ENCODE measurements at regions not wholly inside any gene's neighbourhood (a gene's known extent, or its start where the extent isn't known, plus 50 kb on each side); places are given as distances from the start of the nearest gene placed in this dataset.

DNA sequence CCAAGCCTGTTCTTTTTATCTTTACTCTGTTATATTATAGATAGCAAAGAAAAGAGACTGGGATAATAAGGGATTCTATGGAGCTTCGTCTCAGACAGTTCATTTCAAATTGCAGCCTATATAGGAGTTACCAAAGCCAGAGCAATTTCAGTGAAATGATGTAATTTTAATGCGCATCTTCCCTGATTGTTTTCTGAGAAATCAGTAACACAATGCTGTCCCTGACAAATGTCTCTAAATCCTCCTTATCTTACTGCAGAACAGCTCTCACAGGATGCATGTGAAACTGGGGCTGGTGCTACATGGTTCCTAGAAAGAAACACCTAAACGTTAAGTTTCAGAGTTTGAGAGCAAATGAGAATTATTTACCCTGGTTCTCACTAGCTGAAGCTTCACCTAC is 467.9 kb upstream of the ANO3 start (continued):
- TF ChIP-seq, protein P1, sequence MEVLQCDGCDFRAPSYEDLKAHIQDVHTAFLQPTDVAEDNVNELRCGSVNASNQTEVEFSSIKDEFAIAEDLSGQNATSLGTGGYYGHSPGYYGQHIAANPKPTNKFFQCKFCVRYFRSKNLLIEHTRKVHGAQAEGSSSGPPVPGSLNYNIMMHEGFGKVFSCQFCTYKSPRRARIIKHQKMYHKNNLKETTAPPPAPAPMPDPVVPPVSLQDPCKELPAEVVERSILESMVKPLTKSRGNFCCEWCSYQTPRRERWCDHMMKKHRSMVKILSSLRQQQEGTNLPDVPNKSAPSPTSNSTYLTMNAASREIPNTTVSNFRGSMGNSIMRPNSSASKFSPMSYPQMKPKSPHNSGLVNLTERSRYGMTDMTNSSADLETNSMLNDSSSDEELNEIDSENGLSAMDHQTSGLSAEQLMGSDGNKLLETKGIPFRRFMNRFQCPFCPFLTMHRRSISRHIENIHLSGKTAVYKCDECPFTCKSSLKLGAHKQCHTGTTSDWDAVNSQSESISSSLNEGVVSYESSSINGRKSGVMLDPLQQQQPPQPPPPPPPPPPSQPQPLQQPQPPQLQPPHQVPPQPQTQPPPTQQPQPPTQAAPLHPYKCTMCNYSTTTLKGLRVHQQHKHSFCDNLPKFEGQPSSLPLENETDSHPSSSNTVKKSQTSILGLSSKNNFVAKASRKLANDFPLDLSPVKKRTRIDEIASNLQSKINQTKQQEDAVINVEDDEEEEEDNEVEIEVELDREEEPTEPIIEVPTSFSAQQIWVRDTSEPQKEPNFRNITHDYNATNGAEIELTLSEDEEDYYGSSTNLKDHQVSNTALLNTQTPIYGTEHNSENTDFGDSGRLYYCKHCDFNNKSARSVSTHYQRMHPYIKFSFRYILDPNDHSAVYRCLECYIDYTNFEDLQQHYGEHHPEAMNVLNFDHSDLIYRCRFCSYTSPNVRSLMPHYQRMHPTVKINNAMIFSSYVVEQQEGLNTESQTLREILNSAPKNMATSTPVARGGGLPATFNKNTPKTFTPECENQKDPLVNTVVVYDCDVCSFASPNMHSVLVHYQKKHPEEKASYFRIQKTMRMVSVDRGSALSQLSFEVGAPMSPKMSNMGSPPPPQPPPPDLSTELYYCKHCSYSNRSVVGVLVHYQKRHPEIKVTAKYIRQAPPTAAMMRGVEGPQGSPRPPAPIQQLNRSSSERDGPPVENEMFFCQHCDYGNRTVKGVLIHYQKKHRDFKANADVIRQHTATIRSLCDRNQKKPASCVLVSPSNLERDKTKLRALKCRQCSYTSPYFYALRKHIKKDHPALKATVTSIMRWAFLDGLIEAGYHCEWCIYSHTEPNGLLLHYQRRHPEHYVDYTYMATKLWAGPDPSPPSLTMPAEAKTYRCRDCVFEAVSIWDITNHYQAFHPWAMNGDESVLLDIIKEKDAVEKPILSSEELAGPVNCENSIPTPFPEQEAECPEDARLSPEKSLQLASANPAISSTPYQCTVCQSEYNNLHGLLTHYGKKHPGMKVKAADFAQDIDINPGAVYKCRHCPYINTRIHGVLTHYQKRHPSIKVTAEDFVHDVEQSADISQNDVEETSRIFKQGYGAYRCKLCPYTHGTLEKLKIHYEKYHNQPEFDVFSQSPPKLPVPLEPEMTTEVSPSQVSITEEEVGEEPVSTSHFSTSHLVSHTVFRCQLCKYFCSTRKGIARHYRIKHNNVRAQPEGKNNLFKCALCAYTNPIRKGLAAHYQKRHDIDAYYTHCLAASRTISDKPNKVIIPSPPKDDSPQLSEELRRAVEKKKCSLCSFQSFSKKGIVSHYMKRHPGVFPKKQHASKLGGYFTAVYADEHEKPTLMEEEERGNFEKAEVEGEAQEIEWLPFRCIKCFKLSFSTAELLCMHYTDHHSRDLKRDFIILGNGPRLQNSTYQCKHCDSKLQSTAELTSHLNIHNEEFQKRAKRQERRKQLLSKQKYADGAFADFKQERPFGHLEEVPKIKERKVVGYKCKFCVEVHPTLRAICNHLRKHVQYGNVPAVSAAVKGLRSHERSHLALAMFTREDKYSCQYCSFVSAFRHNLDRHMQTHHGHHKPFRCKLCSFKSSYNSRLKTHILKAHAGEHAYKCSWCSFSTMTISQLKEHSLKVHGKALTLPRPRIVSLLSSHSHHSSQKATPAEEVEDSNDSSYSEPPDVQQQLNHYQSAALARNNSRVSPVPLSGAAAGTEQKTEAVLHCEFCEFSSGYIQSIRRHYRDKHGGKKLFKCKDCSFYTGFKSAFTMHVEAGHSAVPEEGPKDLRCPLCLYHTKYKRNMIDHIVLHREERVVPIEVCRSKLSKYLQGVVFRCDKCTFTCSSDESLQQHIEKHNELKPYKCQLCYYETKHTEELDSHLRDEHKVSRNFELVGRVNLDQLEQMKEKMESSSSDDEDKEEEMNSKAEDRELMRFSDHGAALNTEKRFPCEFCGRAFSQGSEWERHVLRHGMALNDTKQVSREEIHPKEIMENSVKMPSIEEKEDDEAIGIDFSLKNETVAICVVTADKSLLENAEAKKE (CRISPR knock-in tag; IDR thresholded peaks at IDR 0.05): no peak
- TF ChIP-seq ZNF331 (CRISPR knock-in tag; IDR thresholded peaks at IDR 0.05; ENCODE audit: low read depth): no peak
- no peak for TF ChIP-seq NANOG (IDR thresholded peaks at IDR 0.05; ENCODE audit: borderline replicate concordance)
- TF ChIP-seq CREB1 (CRISPR knock-in tag; IDR thresholded peaks at IDR 0.05; ENCODE audit: low read depth): no peak
- TF ChIP-seq ZNF114 (CRISPR knock-in tag; IDR thresholded peaks at IDR 0.05): no peak
- no peak for TF ChIP-seq JUNB (IDR thresholded peaks at IDR 0.05; ENCODE audit: unreplicated experiment)
- no peak for TF ChIP-seq EZH2phosphoT487 (IDR thresholded peaks at IDR 0.05; ENCODE audit: unreplicated experiment)
- no peak for TF ChIP-seq POLR2AphosphoS5 (IDR thresholded peaks at IDR 0.05; ENCODE audit: low read depth)
- TF ChIP-seq, protein P2, sequence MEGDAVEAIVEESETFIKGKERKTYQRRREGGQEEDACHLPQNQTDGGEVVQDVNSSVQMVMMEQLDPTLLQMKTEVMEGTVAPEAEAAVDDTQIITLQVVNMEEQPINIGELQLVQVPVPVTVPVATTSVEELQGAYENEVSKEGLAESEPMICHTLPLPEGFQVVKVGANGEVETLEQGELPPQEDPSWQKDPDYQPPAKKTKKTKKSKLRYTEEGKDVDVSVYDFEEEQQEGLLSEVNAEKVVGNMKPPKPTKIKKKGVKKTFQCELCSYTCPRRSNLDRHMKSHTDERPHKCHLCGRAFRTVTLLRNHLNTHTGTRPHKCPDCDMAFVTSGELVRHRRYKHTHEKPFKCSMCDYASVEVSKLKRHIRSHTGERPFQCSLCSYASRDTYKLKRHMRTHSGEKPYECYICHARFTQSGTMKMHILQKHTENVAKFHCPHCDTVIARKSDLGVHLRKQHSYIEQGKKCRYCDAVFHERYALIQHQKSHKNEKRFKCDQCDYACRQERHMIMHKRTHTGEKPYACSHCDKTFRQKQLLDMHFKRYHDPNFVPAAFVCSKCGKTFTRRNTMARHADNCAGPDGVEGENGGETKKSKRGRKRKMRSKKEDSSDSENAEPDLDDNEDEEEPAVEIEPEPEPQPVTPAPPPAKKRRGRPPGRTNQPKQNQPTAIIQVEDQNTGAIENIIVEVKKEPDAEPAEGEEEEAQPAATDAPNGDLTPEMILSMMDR (conservative IDR thresholded peaks at IDR 0.05; ENCODE audit: low read depth in 2 of 2): no peak

Data from GM23338 (cell line).